Lower lobe of right lung (tissue), 2 donors: ENCODE measurements at regions not wholly inside any gene's neighbourhood (a gene's known extent, or its start where the extent isn't known, plus 50 kb on each side); places are given as distances from the start of the nearest gene placed in this dataset.

Experiments used
- ATAC-seq, 2 donors: fragments of 200-7000 bp; cut with Tn5 transposase; one replicate each; pipeline ENCODE4 v1.9.1; 2020 to 2022; ENCODE audit warnings: mild to moderate bottlenecking in 2 of 2, moderate library complexity in 2 of 2
- DNase-seq: peaks from one replicate; pipeline ENCODE4 v3.0.0-alpha.2; 2020
- H3K27ac ChIP-seq: fragments of 200-600 bp; one replicate; pipeline ENCODE4 v1.8.0; 2022
- H3K27me3 ChIP-seq: fragments of 200-600 bp; one replicate; pipeline ENCODE4 v1.8.0; 2022; ENCODE audit warnings: low read depth
- H3K36me3 ChIP-seq: fragments of 200-600 bp; one replicate; pipeline ENCODE4 v1.8.0; 2022; ENCODE audit warnings: mild to moderate bottlenecking
- H3K4me1 ChIP-seq: fragments of 200-600 bp; one replicate; pipeline ENCODE4 v1.8.0; 2022
- H3K4me3 ChIP-seq: fragments of 200-600 bp; one replicate; pipeline ENCODE4 v1.8.0; 2022; ENCODE audit warnings: mild to moderate bottlenecking
- H3K9me3 ChIP-seq: fragments of 200-600 bp; one replicate; pipeline ENCODE4 v1.8.0; 2022
- intact Hi-C: fragments of 100-400 bp; cut with DNase I; formaldehyde crosslinking; loops from one replicate; pipeline ENCODE4 v1.11.0; 2022
- TF ChIP-seq, protein P1 (sequence below): fragments of 200-600 bp; IDR thresholded peaks from one replicate; pipeline ENCODE4 v1.8.0; 2022; ENCODE audit warnings: antibody characterized with exemption, mild to moderate bottlenecking
- donor health status: DM: no; HTN: yes; CAD: no; lungs with severe emphysema.

DNA sequence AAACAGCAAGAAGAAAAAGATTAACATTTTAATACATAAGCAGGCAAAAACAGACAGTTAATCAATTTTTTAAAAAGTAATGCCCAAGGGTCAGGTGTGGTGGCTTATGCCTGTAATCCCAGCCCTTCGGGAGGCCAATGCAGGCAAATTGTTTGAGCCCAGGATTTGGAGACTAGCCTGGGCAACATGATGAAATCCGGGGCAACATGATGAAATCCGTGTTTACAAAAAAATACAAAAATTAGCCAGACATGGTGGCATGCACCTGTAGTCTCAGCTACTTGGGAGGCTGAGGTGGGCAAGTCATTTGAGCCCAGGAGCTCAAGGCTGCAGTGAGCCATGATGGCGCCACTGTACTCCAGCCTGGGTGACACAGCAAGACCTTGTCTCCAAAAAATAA is 94.1 kb upstream of the DST start:
- ATAC-seq: no peak
- H3K4me3 ChIP-seq: no peak overlapping the region
- intact Hi-C loops: no loop called here
- no peaks in the 10 kb centered on the region for H3K27me3 ChIP-seq
- no peak overlapping the region for H3K27ac ChIP-seq
- H3K4me1 ChIP-seq: no peaks in the 10 kb centered on the region
- DNase-seq: no peak
- H3K9me3 ChIP-seq: no peaks in the 10 kb centered on the region
- TF ChIP-seq, protein P1, sequence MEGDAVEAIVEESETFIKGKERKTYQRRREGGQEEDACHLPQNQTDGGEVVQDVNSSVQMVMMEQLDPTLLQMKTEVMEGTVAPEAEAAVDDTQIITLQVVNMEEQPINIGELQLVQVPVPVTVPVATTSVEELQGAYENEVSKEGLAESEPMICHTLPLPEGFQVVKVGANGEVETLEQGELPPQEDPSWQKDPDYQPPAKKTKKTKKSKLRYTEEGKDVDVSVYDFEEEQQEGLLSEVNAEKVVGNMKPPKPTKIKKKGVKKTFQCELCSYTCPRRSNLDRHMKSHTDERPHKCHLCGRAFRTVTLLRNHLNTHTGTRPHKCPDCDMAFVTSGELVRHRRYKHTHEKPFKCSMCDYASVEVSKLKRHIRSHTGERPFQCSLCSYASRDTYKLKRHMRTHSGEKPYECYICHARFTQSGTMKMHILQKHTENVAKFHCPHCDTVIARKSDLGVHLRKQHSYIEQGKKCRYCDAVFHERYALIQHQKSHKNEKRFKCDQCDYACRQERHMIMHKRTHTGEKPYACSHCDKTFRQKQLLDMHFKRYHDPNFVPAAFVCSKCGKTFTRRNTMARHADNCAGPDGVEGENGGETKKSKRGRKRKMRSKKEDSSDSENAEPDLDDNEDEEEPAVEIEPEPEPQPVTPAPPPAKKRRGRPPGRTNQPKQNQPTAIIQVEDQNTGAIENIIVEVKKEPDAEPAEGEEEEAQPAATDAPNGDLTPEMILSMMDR: no peak
- no peaks in the 10 kb centered on the region for H3K36me3 ChIP-seq

DNA sequence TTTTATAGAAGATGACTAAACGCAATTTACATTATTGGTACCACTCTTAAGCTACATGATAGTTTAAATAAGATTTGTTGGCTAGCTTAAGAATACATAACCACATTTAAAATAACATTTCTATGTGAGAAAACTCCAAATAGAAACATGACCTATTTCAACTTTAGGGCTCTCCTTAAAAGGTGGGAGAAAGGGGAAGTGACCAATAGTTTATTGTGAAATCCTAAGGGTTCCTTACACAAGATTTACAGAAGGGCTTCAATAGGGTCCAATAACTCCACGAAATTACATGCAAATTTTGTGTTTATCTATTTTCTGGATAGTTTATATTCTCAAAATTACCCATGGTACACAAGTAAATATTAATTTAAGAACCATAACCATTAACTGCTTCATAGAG is 91.6 kb upstream of the DST start:
- Histone ChIP-seq H3K4me3 (no peak overlapping the region), H3K27me3 (no peaks in the 10 kb centered on the region), H3K36me3 (no peaks in the 10 kb centered on the region), H3K27ac (no peak overlapping the region), H3K4me1 (no peaks in the 10 kb centered on the region), H3K9me3 (no peaks in the 10 kb centered on the region)
- TF ChIP-seq, protein P1: no peak
- intact Hi-C loops: no loop called here
- ATAC-seq (no peak), DNase-seq (no peak)

DNA sequence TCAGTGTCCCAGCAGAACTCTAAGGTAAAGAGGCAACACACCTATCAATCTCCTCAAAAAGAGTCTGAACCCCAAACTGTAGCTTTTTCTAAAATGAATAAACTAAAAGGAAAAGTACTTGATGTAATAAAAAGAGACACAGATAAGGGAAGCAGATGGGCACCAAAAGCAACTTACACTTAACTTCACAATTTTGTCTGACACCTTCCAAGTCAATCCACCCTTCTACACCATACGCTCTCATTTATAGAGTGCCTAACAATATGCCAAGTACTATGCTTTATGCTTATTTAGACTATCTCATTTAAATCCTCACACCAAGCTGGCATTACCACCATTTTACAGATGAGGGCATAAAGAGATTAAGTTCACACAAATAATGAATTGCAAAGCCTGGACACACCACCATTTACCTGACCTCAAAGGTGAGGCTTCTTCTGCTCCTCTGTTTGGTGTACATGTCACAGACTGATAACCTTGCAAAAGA is 90.6 kb upstream of the DST start:
- Histone ChIP-seq H3K36me3 (no peaks in the 10 kb centered on the region), H3K4me1 (no peaks in the 10 kb centered on the region), H3K27me3 (no peaks in the 10 kb centered on the region), H3K4me3 (no peak overlapping the region), H3K27ac (no peak overlapping the region), H3K9me3 (no peaks in the 10 kb centered on the region)
- TF ChIP-seq, protein P1: no peak
- ATAC-seq (no peak), DNase-seq (no peak)
- intact Hi-C loops: no loop called here

DNA sequence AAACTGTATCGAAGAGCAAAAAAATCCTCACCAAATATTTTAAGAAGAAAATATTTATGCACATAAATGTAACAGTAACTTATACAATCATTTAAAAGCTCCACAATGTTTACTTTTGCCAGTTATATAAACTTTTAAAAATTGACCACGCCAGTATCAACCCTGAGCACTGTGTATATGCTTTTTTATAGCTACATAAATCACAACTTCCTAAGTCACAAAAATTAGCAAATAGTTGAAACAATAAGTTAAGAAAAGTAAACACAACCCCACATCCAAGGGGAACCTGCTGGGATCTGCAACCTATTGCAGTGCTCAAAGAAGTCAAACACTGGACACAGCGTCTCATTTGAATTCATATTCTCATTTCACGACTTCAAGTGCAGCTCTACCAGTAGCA is 89.8 kb upstream of the DST start:
- Histone ChIP-seq H3K27me3 (no peaks in the 10 kb centered on the region), H3K4me1 (no peaks in the 10 kb centered on the region), H3K36me3 (no peaks in the 10 kb centered on the region), H3K27ac (no peak overlapping the region), H3K9me3 (no peaks in the 10 kb centered on the region), H3K4me3 (no peak overlapping the region)
- intact Hi-C loops: no loop called here
- ATAC-seq (no peak), DNase-seq (no peak)
- TF ChIP-seq, protein P1: no peak

DNA sequence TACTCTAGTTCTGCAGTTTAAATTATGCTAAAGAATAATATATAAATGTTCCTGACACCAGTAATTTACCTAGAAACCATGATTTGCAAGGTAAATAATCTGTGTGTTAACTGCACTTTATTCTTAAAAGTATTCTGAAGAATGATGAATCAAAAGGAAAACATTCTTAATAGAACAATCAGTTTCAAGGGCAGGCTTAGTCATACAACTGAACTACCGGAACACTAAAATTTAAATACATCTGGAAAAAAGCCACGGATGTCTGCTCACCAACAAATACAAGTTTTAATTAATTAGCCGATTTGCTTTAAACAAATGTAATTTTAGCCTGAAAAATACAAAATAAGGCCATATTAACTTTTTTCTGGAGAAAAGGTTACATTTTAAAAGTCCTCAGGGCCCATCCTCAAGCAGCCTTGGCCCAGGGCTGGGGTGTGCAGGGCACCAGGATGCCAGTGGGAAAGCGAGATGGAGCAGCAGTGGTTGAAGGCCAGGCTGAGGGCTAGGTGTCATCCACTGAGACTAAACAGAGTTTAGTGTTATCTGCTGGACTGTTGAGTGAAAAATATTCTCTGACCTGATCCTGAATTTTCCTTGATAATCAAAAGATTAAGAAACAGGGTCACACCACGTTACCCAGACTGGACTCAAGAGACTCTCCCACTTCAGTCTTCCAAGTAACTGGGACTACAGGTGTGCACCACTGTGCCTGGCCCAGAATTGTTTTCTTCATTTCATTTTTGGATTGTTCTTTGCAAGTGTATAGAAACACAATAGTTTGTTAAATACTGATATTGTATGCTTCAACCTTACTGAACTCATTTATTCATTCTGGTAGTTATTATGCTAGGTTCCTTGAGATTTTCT is 88.2 kb upstream of the DST start:
- DNase-seq (no peak), ATAC-seq (peak in 1 of 2 donors; percentile 63)
- Histone ChIP-seq H3K27ac (no peak overlapping the region), H3K27me3 (no peaks in the 10 kb centered on the region), H3K4me1 (peaks cover 6% of the 10 kb centered on the region), H3K4me3 (no peak overlapping the region), H3K9me3 (no peaks in the 10 kb centered on the region), H3K36me3 (no peaks in the 10 kb centered on the region)
- intact Hi-C loops: no loop called here
- TF ChIP-seq, protein P1: no peak
